ENCODE measurements at regions not wholly inside any gene's neighbourhood (a gene's known extent, or its start where the extent isn't known, plus 50 kb on each side); places are given as distances from the start of the nearest gene placed in this dataset.

DNA sequence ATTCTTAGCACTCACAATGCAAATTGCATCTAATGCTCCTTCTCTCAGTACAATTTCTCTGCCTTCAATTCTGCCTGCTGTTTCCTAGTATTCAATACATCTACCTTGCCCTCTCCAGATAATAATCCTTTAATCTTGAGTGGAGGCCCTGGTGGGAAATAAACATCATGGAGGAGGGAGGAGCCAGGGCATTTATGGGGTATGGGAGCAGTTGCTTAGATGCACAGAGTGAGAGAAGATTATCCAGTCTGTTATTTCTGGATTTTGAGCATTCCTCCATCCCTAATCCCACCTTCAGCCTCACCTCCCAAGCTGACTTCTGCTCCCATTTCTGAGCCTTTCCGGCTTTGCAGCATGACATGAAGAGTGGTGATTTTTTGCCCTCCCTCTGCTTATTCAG, 127.9 kb upstream of the PPP3CA start:
- H3K4me1 ChIP-seq = no peaks in the 10 kb centered on the region
- TF ChIP-seq POLR2A (IDR thresholded peaks at IDR 0.05) = no peak
- no peaks in the 10 kb centered on the region for H3K9me3 ChIP-seq
- no peaks in the 10 kb centered on the region for H3K27me3 ChIP-seq
- H3K27ac ChIP-seq = no peak overlapping the region
- 88% methylated on average over 1 of the region's 1 CpG for WGBS
- H3K36me3 ChIP-seq = no peaks in the 10 kb centered on the region
- H3K4me3 ChIP-seq = no peak overlapping the region
- no peak for DNase-seq (ENCODE audit: low spot score in 2 of 2)

DNA sequence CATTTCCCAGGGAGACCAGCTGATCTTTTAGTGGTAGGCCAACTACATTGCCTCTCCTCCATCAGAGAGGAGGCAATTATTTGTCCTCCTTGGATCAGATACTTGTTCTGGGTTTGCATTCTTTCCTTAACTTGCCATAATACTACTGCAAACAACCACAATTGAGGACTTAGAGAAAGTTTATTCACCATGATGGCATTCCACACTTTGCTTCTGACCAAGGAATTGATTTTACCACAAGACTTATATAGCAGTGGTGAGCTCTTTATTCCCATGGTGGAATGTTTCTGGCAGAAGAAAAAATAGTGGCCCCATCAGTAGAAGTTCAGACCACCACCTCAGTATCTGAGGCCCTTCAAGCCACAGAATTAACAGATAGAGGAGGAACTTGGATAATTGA, 123.9 kb upstream of the PPP3CA start:
- Histone ChIP-seq H3K4me3 (no peak overlapping the region), H3K36me3 (no peaks in the 10 kb centered on the region), H3K9me3 (no peaks in the 10 kb centered on the region), H3K27me3 (no peaks in the 10 kb centered on the region), H3K27ac (no peak overlapping the region), H3K4me1 (no peaks in the 10 kb centered on the region)
- no peak for DNase-seq (ENCODE audit: low spot score in 2 of 2)
- no peak for TF ChIP-seq POLR2AphosphoS5 (IDR thresholded peaks at IDR 0.05)
- TF ChIP-seq, protein P1, sequence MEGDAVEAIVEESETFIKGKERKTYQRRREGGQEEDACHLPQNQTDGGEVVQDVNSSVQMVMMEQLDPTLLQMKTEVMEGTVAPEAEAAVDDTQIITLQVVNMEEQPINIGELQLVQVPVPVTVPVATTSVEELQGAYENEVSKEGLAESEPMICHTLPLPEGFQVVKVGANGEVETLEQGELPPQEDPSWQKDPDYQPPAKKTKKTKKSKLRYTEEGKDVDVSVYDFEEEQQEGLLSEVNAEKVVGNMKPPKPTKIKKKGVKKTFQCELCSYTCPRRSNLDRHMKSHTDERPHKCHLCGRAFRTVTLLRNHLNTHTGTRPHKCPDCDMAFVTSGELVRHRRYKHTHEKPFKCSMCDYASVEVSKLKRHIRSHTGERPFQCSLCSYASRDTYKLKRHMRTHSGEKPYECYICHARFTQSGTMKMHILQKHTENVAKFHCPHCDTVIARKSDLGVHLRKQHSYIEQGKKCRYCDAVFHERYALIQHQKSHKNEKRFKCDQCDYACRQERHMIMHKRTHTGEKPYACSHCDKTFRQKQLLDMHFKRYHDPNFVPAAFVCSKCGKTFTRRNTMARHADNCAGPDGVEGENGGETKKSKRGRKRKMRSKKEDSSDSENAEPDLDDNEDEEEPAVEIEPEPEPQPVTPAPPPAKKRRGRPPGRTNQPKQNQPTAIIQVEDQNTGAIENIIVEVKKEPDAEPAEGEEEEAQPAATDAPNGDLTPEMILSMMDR (IDR thresholded peaks at IDR 0.05) = no peak
- no peak for TF ChIP-seq EP300 (IDR thresholded peaks at IDR 0.05)
- no peak for TF ChIP-seq POLR2A (IDR thresholded peaks at IDR 0.05)

DNA sequence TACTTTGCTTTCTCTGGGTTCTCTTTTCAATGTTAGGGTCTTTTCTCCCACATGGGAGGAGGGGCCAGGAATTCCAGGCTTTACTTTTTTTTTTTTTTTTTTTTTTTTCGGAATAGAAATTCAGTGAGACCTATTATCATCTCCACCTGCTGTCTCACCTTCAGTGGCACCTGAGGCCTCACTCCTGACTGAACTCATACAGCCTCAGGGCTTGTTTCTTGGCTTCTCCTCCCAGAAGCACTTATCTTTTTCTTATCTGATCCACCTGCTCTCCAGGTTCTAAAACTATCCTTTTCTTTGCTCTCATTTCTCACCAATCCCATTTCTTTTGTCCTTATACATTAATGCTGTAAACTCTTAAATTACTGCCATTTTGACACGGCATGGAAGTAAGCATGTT, 117.3 kb upstream of the PPP3CA start:
- no peak for TF ChIP-seq EP300 (IDR thresholded peaks at IDR 0.05)
- TF ChIP-seq, protein P1 (IDR thresholded peaks at IDR 0.05) = no peak
- TF ChIP-seq POLR2A (IDR thresholded peaks at IDR 0.05) = no peak
- no peak for TF ChIP-seq POLR2AphosphoS5 (IDR thresholded peaks at IDR 0.05)

DNA sequence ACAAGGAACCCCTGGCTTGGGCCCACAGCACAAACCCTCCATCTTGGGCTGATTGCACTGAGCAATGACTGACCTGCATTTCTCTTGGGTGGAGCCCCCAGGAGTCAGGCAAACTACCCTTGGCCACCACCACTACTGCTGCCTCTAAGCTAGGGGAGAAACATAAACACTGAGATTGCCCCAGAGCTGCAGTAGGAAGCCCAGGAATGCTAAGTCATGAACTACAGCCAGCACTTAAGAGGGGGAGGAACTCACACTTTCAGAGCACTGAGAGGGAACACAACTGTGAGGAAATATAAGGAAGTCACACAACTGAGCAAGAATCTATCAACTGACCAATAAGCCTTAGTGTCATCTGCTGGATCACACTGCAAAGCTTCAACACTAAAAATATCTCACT, 111.6 kb upstream of the PPP3CA start:
- no peaks in the 10 kb centered on the region for H3K4me1 ChIP-seq
- no peaks in the 10 kb centered on the region for H3K9me3 ChIP-seq
- no peak overlapping the region for H3K27ac ChIP-seq
- H3K4me3 ChIP-seq = no peak overlapping the region
- no peak for DNase-seq (ENCODE audit: low spot score in 2 of 2)
- no peaks in the 10 kb centered on the region for H3K27me3 ChIP-seq
- TF ChIP-seq, protein P1 (IDR thresholded peaks at IDR 0.05) = no peak
- no peak for TF ChIP-seq EP300 (IDR thresholded peaks at IDR 0.05)
- no peak for TF ChIP-seq POLR2AphosphoS5 (IDR thresholded peaks at IDR 0.05)
- no peak for TF ChIP-seq POLR2A (IDR thresholded peaks at IDR 0.05)
- no peaks in the 10 kb centered on the region for H3K36me3 ChIP-seq

More for the DNA sequence above, 117.3 kb upstream of the PPP3CA start:
- no peak for DNase-seq (ENCODE audit: low spot score in 2 of 2)
- Histone ChIP-seq H3K9me3 (no peaks in the 10 kb centered on the region), H3K4me3 (no peak overlapping the region), H3K4me1 (no peaks in the 10 kb centered on the region), H3K36me3 (no peaks in the 10 kb centered on the region), H3K27ac (no peak overlapping the region), H3K27me3 (no peaks in the 10 kb centered on the region)
- 59% methylated on average over 2 of the region's 2 CpGs for WGBS

DNA sequence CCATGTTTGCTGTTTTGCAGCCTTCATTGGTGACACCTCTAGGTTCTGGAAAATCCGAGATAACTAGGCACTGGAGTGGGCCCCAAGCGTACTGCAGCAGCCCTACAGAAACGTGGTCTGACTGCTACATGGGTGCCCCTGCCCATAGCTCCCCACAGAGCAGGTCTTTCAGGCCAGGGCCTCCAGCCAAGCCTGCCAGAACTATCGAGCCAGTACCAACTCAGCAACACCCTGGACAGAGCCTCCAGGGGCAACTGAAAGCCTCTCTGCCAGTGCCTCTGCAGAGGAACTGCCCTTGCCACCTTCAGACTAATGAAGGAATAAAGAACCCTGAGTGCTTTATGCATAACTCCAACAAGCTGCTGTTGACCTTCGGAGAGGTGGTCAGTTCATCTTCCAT, 111.1 kb upstream of the PPP3CA start:
- Histone ChIP-seq H3K36me3 (no peaks in the 10 kb centered on the region), H3K4me1 (no peaks in the 10 kb centered on the region), H3K4me3 (no peak overlapping the region), H3K9me3 (no peaks in the 10 kb centered on the region), H3K27me3 (no peaks in the 10 kb centered on the region), H3K27ac (no peak overlapping the region)
- 81% methylated on average over 5 of the region's 5 CpGs for WGBS
- DNase-seq (ENCODE audit: low spot score in 2 of 2) = no peak
- TF ChIP-seq EP300 (IDR thresholded peaks at IDR 0.05) (no peak), POLR2A (IDR thresholded peaks at IDR 0.05) (no peak), POLR2AphosphoS5 (IDR thresholded peaks at IDR 0.05) (no peak)
- TF ChIP-seq, protein P1 (IDR thresholded peaks at IDR 0.05) = no peak

DNA sequence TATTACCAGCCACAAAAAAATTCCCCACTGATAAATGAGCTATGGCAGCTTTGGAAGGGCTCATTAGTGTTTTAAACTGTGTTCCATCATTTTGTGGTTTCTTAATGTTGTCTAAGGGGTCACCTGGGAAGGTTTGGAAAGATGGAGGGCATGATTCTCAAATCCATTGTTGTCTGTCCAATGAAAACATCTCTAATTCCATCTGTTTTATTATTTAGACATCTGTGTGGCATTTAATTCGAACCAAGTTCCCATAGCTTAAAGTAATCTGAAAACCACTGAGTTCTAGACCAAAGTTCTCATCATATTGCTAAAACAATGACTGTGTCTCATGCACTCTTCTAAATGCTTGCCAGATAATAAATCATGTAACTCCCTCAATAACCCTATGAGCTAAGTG, 103.8 kb upstream of the PPP3CA start:
- H3K36me3 ChIP-seq = no peaks in the 10 kb centered on the region
- H3K9me3 ChIP-seq = no peaks in the 10 kb centered on the region
- 79% methylated on average over 1 of the region's 1 CpG for WGBS
- H3K4me3 ChIP-seq = no peak overlapping the region
- H3K4me1 ChIP-seq = no peaks in the 10 kb centered on the region
- no peak for DNase-seq (ENCODE audit: low spot score in 2 of 2)
- TF ChIP-seq POLR2AphosphoS5 (IDR thresholded peaks at IDR 0.05) (no peak), POLR2A (IDR thresholded peaks at IDR 0.05) (no peak), EP300 (IDR thresholded peaks at IDR 0.05) (no peak)
- TF ChIP-seq, protein P1 (IDR thresholded peaks at IDR 0.05) = no peak
- H3K27me3 ChIP-seq = no peaks in the 10 kb centered on the region
- H3K27ac ChIP-seq = no peak overlapping the region

All from suprapubic skin (tissue), 4 donors.